ENCODE measurements at regions not wholly inside any gene's neighbourhood (a gene's known extent, or its start where the extent isn't known, plus 50 kb on each side); places are given as distances from the start of the nearest gene placed in this dataset.

DNA sequence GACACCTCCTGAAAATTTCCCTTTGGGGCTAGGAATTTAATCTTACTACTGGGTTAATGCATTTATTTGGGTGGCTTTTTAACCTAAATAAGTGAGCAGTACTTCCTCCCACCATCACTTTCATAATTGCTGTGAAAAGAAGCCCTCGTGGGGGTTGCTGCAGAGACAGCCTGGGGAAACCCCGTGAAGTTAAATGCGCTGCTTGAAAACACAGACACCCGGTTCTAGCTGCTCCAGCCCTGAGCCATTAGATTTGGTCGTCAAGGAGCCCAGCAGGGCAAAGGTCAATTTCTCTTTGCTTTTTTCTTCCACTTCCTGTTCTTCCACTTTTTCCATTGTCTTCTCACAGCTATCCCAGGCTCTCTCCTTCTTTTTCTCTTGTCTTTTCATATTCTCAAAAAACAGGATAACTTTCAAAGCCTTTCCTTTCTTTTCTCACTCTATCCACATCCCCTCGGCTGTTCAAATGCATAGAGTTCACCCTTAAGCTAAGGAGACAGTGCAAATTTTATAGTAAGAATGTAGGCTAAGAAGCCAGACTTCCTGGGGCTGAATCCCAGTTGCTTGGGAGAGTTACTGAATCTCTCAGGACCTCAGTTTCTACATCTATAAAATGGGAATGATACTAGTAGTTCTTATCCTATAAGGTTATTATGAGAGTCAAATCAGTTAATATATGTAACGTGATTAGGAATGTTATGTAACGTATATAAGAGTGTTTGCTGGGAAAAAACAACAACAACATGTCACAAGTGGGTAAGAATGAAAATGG, 91.5 kb upstream of the ZNF827 start:
- FAIRE-seq (no peak), DNase-seq (ENCODE audit: insufficient read length, low spot score) (no peak)

GRCh38 chr4:146029147-146029546, 90.5 kb upstream of the ZNF827 start:
- no peak for TF ChIP-seq CTCF (IDR thresholded peaks at IDR 0.05; ENCODE audit: insufficient read depth, missing control alignments)
- DNase-seq (ENCODE audit: insufficient read length, low spot score): no peak
- no peak for FAIRE-seq

More for the DNA sequence above, 91.5 kb upstream of the ZNF827 start:
- TF ChIP-seq CTCF (IDR thresholded peaks at IDR 0.05; ENCODE audit: insufficient read depth, missing control alignments): no peak

DNA sequence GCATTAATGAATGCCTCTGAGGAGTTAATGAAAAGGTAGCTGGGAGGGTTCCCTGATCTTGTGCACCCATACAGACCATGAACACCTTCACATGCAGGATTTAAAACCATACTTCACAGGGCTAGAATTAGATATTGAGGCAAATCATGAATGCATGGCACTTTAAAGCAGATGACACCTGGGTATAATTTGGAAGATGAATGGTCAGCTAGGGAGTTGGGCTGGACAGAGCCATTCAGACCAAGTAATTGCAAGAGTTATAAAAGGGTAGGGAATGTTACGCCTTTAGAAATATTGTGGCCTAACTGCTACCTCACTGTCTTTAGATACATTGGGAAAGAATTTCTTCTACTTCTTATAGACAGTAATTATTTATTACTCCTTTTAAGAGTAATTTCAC, 89.1 kb upstream of the ZNF827 start:
- FAIRE-seq: no peak
- no peak for TF ChIP-seq CTCF (IDR thresholded peaks at IDR 0.05; ENCODE audit: insufficient read depth, missing control alignments)

DNA sequence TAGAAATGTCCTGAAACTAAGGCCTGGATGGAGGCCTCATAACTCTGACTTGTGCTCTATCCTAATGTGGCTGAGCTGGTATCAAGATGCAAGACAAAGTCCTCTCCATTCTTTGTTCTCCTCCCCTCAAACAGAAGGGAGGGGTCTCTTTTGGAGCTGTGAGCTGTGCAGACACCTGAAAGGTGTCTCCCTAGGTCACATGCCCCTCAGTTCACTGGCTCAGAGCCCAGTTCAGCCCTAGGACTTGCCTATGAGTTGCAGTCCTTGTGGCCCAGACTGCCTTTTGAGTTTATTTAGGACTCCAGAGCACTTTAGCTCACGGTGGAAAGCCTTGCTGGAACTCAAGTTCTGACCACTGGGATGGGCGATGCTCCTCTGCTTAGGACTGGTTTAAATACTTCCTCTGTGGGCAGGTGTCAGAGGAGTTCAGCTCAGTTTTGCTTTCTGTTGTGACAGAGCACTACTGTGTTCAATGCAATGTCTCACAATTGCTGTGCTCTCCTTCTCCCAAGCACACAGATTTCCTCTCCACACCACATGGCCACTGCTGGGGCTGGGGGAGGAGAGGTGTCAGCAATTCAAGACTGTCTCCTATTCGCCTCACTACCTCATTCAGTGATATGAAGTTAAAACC, 84.8 kb upstream of the ZNF827 start:
- no peak for TF ChIP-seq CTCF (IDR thresholded peaks at IDR 0.05; ENCODE audit: insufficient read depth, missing control alignments)
- no peak for FAIRE-seq
- DNase-seq (ENCODE audit: insufficient read length, low spot score): no peak

More for the DNA sequence above, 89.1 kb upstream of the ZNF827 start:
- DNase-seq (ENCODE audit: insufficient read length, low spot score): no peak

DNA sequence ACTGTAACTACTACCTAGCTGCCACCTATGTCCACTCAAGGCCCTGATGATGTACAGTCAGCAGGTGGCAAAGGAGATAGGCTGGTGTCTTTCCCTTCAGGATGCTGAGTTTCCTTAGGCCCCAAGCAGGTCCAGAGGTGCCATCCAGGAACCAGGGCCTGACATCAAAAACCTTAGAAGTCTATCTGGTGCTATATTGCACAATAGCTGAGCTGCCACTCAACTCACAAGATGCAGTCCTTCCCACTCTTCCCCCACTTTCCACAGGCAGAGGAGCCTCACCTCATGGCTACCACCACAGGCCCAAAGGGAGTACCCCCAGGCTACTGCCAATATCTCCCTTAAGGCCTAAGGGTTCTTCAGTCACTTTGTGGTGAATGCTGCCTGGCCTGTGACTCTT, 83.9 kb upstream of the ZNF827 start:
- TF ChIP-seq CTCF (IDR thresholded peaks at IDR 0.05; ENCODE audit: insufficient read depth, missing control alignments): no peak
- DNase-seq (ENCODE audit: insufficient read length, low spot score) (no peak), FAIRE-seq (no peak)

GRCh38 chr4:146018247-146018646, 79.6 kb upstream of the ZNF827 start:
- FAIRE-seq: no peak
- TF ChIP-seq CTCF (IDR thresholded peaks at IDR 0.05; ENCODE audit: insufficient read depth, missing control alignments): no peak
- no peak for DNase-seq (ENCODE audit: insufficient read length, low spot score)

DNA sequence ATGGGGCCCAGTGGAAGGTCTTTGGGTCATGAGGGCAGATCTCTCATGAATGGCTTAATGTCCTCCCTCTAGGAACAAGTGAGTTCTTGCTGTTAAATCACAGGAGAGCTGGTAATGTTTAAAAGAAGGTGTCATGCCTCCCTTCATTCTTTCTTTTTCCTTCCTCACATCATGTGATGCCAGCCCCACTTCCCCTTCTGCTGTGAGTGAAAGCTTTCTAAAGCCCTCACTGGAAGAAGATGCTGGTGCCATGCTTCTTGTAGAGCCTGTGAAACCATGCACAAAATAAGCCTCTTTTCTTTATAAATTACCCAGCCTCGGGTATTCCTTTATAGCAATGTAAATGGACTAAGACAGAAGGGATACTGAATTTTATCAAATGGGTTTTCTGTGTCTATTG, 66.1 kb upstream of the ZNF827 start:
- no peak for TF ChIP-seq CTCF (IDR thresholded peaks at IDR 0.05; ENCODE audit: insufficient read depth, missing control alignments)
- FAIRE-seq: no peak
- DNase-seq (ENCODE audit: insufficient read length, low spot score): no peak
